Activated effector memory CD4-positive, alpha-beta T cell treated with anti-CD3 and anti-CD28 coated beads, Interleukin-2, amount 50 U/mL, for 16 hours (primary cell): ENCODE measurements at regions not wholly inside any gene's neighbourhood (a gene's known extent, or its start where the extent isn't known, plus 50 kb on each side); places are given as distances from the start of the nearest gene placed in this dataset.

Experiments
- DNase-seq: peaks from one replicate; pipeline ENCODE4 v3.0.0-alpha.2; 2020

DNA sequence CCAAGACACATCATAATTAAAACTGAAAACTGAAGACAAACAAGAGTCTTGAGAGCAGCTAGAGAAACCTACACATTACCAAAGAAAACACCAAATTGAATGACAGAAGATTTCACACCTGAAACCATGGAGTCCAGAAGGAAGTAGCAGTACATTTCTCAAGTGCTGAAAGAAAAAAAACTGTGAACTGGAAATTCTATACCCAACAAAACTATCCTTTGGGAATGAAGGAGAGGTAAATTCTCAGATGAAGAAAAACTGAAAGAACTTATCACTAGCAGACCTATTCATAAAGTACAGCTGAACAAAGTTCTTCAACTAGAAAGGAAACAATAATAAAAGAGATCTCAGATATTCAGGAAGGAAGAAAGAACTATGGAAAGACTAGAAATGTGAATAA, 198.7 kb upstream of the ZNF507 start:
- no peak for DNase-seq

DNA sequence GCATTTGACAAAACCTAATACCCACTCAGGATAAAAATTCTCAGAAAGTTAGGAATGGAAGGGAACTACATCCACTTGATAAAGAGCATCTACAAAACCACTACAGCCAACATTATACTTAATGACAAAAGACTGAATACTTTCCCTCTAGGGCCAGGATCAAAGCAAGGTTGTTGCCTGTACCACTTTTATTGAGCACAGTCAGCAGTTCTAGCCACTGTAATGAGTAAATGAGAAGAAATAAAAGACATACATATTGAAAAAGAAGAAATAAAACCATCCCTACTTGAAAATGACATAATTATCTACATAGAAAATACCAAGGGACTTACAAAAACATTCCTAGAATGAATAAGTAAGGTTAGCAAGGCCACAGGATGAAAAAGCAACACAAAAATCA, 194.8 kb upstream of the ZNF507 start:
- no peak for DNase-seq

DNA sequence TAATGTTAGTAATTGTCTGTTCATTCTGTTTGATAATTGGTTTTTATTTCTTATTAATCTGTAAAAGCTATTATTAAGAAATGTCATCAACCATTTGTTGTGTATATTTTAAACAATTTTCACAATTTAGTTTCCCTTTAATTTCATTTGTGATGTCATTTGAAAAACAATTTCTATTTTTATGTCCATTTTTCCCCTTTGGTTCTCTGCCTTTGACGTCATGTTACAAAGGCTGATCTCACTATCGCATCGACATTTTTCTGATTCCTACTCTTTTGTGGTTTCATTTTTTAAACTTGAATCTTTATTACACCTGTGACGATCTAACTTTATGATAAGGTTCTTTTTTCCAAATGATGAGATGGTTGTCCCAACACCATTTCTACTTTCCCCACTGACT, 191.0 kb upstream of the ZNF507 start:
- DNase-seq: no peak

DNA sequence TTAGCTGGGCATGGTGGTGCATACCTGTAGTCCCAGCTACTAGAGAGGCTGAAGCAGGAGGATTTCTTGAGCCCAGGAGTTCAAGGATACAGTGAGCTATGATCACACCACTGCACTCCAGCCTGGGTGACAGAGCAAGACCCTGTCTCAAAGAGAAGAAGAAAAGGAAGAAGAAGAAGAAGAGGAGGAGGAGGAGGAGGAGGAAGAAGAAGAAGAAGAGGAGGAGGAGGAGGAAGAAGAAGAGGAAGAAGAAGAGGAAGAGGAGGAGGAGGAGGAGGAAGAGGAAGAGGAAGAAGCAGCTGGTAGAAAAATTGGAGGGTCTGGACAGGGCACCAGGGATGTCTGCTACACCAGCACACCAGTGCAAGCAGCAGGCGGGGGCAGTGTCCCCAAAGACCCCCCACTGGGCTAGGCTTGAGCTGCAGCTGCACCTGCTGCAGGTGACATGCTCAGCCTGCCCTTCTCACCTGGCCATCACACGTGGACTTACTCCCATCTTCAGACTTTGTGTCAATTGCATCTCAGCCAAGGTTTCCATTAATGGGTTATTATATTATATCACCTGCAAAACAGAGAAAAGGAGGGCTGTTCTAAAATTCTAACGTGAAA, 180.9 kb upstream of the ZNF507 start:
- no peak for DNase-seq

DNA sequence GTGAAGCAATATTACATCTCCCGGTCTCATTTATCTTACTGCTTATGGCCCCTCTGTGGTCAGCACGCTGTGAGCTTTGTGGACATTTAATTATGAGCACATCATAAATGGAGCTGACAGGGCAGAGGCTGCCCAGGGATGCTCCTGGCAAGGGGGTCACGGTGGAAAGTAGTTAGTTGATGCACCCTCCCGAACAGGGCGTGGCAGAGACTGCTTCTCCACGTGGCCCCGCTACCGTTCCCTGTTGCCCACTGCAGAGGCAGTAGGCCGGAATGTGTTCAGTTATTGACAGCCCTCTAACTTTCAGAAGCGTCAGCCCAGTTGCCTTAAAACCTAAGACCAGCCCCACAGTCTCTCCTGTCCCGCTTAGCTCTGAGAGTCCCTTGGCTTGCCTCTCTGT, 180.3 kb upstream of the ZNF507 start:
- DNase-seq: no peak

DNA sequence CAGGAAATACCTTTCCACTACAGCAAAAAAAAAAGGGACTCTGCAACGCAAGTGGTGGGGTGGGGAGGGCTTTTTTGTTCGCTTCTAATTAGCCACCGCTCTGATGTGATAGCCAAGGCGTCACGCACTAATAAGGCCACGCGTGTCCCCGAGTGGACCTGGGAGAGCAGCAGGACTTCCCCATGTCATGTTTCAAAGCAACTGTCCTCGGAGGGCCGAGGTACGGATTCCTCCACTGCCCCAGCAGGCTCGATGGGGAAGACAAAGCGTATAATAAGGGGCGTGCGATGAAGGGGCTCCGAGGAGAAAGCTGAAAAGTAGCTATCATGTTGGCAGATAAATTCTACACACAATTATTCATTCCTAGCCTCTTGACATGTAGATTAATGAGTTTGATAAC, 179.7 kb upstream of the ZNF507 start:
- no peak for DNase-seq

DNA sequence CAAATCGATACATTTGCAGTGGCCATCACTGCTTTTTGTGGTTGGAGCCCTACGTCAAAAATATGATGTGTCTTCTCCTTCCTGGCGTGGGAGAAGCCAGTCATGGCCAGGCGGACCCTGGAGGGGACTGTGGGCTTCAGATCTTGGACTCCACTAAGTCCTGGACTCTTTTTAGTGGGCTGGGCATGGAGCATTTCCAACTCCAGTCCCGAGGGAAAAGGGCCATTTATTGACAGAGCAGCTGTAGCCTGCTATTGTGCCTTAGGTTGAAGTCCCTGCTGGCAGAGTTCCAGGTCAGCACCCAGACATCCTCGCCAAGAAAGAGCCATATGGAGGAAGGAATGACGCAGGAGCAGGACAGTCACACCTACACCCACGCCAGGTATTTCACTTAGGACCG, 179.2 kb upstream of the ZNF507 start:
- no peak for DNase-seq

DNA sequence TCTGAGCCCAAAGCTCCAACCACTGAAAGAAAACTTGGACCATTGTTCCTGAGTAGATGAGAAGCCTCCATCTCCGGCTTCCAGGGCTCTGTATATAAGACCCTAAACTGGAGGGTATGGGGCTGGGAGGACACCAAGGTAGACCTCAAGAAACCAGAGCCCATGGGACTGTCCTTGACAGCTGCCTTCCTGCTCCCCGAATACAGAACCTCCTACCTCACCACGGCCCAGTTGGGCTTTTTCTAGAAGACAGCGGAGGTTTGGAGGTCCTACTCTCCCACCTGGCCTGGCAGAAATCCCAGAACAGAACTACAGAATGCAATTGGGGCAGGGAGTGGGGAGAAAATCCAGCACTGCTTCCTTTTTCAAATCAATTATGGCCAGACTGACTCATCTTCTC, 177.3 kb upstream of the ZNF507 start:
- no peak for DNase-seq

DNA sequence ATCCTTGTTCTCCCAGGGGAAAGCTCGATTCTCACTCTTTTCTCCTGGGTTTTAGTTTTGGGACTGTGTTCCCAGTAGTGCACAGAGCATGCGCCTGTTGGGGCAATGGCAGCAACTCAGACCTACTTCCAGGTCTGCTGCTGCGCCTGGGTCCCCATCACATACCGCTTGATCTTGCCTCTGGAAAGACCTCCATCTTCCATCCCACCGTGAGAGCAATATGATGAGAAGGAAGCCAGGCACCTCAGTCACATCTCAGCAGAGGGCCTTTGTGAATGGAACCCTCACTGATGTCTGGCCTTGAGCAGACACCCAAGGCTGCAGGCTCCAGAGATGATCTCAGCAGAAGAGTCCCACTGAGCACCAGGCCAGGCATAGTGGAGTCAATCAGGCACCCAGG, 176.8 kb upstream of the ZNF507 start:
- DNase-seq: no peak

DNA sequence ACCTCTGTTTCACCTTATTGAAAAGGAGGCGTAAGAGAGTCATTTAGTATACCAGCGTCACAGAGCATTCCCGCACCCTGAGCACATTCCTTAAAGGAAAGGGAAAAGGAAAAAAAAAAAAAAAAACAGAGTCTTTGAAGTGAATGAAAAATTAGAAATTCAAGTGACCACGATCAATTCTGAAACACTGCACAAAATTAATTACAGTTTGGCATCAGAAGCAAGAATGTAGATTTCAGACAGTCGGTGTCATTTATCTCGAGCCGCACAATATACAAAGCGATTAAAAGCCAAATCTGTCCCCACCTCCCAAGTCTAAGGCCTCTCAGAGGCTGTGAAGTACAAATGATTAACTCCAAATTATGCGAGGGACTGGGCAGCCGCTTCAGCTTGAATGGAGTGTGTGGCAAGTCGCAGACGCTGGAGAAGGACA, 173.7 kb upstream of the ZNF507 start:
- no peak for DNase-seq

DNA sequence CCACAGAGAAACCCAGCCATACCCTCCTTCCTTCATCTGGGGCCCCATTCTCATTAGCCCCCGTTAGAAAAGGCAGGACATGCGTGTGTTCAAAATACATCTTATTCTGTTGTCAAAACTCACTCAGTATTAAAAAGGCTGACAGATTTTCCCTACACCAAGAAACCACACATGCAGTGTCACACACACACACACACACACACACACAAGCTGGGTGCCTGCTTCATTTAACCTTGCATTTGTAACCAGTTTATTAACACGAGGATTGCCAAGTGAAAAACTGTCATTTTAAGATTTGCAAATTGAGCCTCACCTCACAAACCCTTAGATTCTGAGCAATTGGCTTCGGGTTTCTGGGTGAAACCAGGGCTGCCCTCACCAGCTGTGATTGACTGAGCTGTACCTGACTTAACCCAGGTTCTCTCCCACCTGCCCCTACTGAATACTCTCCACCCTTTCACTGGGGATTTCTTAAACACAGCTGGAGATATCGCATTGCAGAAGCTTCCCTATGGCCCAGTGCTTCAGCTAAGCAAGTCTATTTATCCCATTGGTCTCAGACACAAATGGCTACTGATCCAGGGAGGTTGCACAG, 172.7 kb upstream of the ZNF507 start:
- no peak for DNase-seq

DNA sequence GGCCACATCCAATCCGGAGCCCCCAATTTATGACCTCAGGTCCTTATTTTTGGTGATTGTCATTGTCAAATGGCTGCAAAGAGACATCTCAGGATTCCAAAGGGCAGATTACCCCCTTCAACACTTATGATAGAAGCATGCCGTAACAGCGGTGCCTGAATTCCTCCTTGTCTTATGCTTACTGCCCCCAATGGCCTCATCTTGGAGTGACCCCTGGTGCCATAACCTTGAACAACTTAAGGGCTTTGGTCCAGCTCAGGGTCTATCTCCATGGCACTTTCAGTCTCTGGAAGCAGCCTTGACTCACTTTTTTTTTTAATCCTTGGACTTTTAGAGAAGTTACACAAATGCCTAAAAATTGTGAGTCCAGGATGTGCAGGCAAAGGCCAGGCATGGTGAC, 171.6 kb upstream of the ZNF507 start:
- DNase-seq: no peak

DNA sequence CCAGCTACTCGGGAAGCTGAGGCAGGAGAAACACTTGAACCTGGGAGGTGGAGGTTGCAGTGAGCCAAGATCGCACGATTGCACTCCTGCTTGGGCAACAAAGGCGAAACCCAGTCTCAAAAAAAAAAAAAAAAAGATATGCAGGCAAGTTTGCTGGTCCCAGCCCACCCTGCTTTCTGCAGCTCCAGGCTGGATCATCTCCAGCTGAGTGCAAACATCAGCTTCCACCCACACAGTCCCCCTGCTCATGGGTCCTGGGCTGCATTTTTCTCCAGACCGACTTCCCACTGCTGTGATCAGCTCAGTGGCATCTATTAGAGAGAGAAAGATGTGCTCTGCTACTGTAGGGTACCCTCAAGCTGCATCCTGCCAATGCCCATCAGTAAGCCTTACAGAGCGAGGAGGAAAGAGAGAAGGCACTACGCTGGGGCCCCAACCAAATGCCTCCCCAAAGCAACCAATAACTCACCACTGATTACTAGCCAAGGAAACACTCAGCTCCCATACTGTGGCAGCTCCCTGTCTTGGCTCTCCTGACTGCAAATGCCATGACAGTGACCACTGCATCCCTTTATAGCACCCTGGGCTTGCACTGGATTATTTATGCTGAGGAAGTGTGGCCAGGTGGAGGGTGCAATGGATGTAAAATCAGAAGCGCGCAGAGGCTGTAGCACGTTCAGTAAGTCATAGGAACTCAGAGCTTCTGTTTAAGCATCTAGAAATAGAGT, 170.9 kb upstream of the ZNF507 start:
- no peak for DNase-seq

DNA sequence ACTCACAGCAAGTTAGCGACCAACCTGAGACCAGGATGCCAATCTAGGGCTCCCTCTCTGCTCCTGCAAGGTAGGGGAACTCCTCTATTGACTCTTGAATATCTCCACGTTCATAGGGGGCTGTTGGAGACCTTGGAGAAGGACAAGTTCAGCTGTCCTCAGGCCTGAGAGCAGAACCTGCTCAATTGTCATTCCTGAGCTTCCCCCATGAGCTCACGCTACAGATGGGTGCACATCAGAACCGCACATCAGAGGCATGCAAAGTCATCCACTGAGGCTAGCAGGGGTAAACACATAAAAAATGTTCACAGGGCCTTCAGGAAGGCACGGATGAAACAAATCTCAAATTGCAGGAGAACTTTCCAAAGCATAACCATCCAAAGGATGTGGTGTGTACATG, 168.8 kb upstream of the ZNF507 start:
- DNase-seq: no peak

DNA sequence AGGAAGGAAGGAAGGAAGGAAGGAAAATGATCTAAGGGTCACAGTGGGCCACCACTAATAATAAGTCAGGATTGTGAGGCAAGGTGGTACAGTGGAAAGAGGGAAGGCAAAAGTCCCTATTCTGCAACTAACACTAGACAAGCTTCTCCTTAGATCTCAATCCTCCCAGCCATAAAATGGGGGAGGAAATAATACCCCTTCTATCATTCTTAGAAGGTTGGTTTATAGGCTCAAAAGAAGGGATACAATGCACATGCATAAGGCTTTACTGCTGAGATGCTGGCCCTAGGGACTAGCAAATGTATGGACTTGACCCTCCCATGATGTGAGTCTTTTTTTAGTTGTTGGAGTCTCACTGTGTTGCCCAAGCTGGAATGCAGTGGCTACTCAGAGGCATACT, 167.7 kb upstream of the ZNF507 start:
- no peak for DNase-seq

DNA sequence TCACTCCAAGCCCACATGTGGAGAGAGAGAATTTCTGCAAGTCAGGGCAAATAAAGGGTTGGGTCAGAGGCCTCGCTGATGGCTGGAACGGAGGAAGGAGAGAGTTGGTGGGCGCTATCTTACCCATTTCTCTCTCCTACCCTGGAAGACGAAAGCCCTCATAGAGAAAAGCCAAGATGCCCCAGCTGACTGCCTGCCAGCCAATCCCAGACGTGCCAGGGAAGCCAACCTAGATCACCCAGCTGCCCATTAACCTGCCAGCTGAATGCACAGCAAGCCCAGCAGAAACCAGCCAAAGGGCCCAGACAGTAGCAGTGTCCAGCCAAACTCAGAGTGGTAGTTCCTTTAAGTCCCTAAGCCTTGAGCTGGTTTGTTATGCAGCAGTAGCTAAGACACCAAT, 167.0 kb upstream of the ZNF507 start:
- DNase-seq: no peak

DNA sequence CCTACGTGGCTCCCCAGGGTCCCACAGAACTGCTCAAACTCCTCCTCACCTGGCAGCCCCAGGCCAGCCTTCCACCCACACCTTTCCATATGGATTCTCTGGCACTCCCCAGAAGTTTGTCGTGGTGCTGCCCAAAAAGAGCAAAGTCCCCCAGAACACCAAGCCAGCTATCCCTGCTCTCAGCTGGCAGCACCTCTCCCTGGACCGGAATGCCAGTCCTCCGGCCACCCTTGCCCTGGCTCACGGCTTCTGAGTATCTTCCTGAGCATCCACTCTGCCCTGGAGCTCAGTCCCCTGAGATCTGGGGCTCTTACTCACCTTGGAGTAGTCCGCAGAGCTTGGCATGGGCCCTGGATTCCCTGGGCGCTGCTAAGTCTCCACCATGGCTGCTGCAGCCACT, 166.5 kb upstream of the ZNF507 start:
- DNase-seq: no peak

DNA sequence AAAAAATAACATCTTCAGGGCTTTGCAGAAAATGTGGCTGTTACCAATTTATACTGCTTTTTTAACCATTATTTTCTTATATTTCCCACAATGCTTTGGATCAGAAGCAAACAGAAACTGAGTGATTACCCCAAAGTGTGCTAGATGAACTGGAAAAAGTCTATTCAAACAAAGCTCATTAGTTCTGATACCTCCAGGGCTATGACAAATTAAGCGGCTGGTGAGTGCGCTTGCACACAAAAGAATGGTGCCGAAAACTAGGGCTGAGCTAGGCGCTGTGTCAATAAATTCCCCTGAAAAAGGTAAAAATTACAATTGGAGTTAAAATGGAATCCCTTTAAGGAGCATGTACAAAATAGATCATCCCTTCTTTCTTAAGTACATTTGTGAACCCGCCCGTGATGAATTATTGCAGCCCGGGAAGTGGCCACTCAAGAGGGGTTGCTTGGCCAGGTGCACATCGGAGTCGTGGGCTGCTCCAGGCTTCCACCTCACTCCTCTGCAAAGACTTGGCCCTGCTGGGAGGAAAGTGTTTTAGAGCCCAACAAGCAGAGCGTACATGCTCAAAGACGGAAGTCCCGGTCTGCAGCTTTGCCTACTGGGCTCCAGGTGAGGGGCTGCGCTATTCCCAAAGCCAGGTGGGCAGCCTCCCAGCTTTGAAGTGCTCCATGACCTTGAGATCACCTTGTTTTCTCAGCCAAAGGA, 164.0 kb upstream of the ZNF507 start:
- DNase-seq: no peak

DNA sequence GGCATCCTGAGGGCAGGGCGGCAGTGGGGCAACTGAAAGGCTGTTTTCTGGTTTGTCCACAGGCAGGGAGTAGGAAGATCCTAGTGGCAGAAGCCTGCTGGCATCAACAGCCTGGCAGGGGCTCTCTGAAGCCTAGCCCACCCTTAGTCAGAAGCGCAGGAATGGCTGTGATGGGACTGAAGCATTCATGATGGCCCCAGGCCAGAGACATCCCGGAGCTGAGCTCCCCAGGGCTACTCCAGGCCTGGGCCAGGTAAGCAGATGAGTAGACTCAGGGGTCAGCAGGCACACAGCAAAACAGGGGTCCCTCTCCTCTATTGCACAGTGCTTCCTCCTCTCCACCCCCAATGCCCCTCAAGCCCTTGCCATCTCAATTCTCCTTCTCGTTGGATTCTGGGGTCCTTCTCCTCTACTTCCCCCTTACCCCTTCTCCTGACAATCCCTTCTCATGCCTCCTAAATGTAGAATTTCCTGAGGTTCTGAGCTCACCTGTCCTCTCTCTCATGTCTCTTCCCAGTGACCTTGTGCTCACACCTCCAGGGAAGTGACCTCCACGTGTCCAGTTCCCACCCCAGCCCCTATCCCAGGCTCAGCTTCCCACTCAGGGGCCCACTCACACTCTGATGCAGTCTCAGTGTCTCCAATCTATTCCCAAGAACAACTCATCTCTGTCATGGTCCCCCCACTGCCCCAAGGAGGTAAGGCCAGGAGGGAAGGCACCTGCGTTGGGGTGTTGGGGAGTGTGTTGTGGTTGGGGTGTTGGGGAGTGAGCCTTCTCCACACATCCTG, 158.7 kb upstream of the ZNF507 start:
- no peak for DNase-seq

DNA sequence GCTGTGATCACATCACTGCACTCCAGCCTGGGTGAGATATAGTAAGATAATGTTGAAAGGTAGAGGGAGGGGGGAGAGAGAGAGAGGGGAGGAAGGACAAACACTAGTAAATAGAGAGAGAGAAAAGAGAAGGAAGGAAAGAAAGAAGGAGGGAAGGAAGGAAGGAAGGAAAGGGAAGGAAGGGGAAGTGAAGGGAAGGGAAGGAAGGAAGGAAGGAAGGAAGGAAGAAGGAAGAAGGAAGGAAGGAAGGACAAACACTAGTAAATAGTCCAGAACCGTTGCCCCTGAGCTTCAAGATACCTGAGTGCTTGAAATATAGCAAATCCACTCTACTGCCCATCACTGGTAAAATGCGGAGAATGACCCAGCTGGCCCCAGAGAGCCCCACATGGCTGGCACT, 156.5 kb upstream of the ZNF507 start:
- DNase-seq: no peak

DNA sequence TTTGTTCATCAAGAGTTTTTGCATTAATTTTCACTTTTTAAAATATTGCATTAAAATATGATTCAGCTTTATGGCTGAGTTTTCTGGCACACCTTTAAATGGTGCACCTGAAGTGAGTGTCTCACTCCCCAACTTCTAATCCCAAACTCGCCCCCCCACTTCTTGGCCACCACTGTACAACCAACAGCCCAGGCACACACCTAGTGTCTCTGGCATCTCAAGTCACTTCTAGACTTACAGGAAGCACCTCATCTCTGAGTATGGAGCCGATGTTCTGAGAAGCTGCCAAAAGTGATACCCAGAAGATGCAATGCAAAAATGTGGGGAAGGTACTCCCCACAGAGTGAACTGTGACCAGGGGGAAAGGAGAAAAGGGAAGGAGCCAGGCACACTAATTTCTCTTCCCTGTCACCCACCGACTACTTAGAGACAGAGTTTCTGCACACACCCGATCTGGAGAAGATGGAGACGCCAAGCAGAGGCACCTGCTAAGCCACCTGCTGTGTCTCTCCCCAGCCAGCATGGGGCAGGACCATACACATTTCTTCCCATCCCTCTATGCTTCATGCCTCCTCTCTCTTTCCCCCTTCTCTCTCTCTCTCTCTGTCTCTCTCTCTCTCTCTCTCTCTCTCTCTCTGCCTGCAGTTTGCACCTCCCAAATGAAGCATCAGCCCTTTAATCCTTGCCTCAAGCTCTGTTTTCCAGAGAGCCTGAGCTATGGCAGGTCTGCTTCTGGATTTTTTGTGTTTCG, 155.3 kb upstream of the ZNF507 start:
- DNase-seq: no peak

DNA sequence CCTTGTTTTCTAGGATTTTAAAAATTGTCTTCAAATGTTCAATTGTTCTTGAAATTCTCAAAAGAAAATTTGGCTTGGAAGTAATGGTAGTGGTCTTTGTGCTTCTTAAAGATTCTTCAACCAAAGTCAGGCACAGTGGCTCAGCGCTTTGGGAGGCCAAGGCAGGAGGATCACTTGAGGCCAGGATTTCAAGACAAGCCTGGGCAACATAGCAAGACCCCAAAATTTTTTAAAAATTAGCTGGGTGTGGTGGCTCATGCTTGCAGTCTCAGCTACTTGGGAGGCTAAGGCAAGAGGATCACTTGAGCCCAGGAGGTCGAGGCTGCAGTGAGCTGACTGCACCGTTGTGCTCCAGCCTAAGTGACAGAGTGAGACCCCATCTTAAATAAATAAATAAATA, 153.5 kb upstream of the ZNF507 start:
- DNase-seq: no peak
